IPS-18a (cell line): ENCODE measurements at regions not wholly inside any gene's neighbourhood (a gene's known extent, or its start where the extent isn't known, plus 50 kb on each side); places are given as distances from the start of the nearest gene placed in this dataset.
"Not testable (repeated sequence)": the region's sequence is repeated elsewhere in the genome, so short reads cannot be mapped to it uniquely, and the experiment has no call there.

Source experiments
- H3K27ac ChIP-seq: one replicate; pipeline ENCODE4 v1.5.1; 2013; ENCODE audit warnings: low read length
- H3K27me3 ChIP-seq: one replicate; pipeline ENCODE4 v1.6.1; 2013; ENCODE audit warnings: mild to moderate bottlenecking, low read length; ENCODE audit not compliant: control insufficient read depth, insufficient read depth
- H3K36me3 ChIP-seq: one replicate; pipeline ENCODE4 v1.6.1; 2013; ENCODE audit warnings: low read depth, low read length; ENCODE audit not compliant: control insufficient read depth
- H3K4me1 ChIP-seq: one replicate; pipeline ENCODE4 v1.6.1; 2013; ENCODE audit warnings: low read depth, low read length; ENCODE audit not compliant: control insufficient read depth
- H3K4me3 ChIP-seq: one replicate; pipeline ENCODE4 v1.5.1; 2013; ENCODE audit warnings: low read length
- H3K9ac ChIP-seq: one replicate; pipeline ENCODE4 v1.6.1; 2013; ENCODE audit warnings: mild to moderate bottlenecking, low read length, moderate library complexity
- H3K9me3 ChIP-seq: one replicate; pipeline ENCODE4 v1.6.1; 2013; ENCODE audit warnings: low read depth, low read length; ENCODE audit not compliant: control insufficient read depth

- Histone ChIP-seq H3K9ac (no peak overlapping the region), H3K4me3 (no peak overlapping the region), H3K36me3 (no peaks in the 10 kb centered on the region), H3K27ac (no peak overlapping the region), H3K27me3 (no peaks in the 10 kb centered on the region), H3K4me1 (no peaks in the 10 kb centered on the region), H3K9me3 (no peaks in the 10 kb centered on the region)
Observed at GRCh38 chr5:104598285-104598684, 1035.7 kb upstream of the NUDT12 start.

GRCh38 chr5:104594850-104595249 lies 1032.3 kb upstream of the NUDT12 start:
- H3K9me3 ChIP-seq, result no peaks in the 10 kb centered on the region
- no peaks in the 10 kb centered on the region for H3K27me3 ChIP-seq
- H3K4me1 ChIP-seq, result no peaks in the 10 kb centered on the region
- no peak overlapping the region for H3K27ac ChIP-seq
- no peak overlapping the region for H3K9ac ChIP-seq
- H3K4me3 ChIP-seq, result no peak overlapping the region
- H3K36me3 ChIP-seq, result no peaks in the 10 kb centered on the region

GRCh38 chr5:104576677-104577076 lies 1014.1 kb upstream of the NUDT12 start:
- H3K9me3 ChIP-seq, result no peaks in the 10 kb centered on the region
- H3K36me3 ChIP-seq, result no peaks in the 10 kb centered on the region
- H3K4me1 ChIP-seq, result no peaks in the 10 kb centered on the region
- no peak overlapping the region for H3K4me3 ChIP-seq
- no peak overlapping the region for H3K27ac ChIP-seq
- H3K27me3 ChIP-seq, result no peaks in the 10 kb centered on the region
- H3K9ac ChIP-seq, result no peak overlapping the region

DNA sequence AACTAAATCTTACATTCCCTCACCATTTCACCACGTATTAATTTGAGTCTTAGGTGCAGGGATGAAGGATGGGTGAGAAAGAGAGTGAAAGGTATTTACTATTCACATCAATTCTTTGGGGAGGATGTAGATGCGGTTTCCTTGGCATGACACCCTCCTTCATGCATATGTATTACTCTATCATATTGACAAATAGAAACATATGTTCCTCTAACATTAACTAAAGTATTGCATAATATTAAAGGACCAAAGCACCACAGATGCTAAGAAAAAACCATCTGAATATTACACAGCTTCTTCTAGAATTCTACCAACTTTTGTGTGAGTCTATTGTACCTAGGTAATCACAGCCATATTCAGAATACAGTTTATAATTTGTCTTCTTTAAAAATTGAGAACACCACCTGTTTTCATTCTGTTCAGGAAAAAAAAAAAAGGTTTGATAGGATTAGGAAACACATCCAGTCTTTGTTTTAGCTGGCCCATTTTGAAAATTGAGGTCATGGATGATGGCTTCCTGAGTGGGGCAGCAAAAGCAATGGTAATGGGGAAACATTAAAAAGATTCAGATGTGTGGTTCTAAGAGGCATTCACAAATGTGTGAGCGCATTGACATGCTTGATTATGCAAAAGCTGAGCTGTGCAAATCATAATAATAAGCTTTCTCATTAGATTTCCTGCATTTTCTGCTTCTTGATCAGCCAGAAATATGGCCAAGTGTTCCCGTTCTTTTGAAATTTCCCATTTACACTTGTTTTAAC lies 1011.5 kb upstream of the NUDT12 start:
- H3K9me3 ChIP-seq, result no peaks in the 10 kb centered on the region
- no peak overlapping the region for H3K4me3 ChIP-seq
- no peaks in the 10 kb centered on the region for H3K36me3 ChIP-seq
- H3K4me1 ChIP-seq, result no peaks in the 10 kb centered on the region
- H3K27ac ChIP-seq, result no peak overlapping the region
- no peak overlapping the region for H3K9ac ChIP-seq
- H3K27me3 ChIP-seq, result no peaks in the 10 kb centered on the region

DNA sequence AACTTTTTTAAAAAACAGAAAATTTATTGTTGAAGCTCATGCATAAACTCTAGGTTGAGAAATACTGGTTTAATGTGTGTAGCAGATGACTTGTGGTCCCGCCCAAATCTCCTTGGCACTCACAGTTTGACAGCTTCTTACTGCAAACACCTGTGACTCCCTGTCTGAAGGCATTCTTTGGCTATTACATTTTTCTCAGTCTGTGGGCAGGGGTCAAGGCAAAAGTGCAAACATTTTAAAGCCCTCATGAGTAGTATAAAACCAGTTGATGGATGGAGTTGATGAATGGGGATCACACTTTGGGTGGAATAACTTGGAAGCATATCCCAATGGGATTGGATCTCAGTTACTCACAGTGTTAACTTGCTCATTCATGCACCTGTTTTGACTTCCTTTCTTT lies 1007.0 kb upstream of the NUDT12 start:
- H3K4me1 ChIP-seq, result no peaks in the 10 kb centered on the region
- H3K27ac ChIP-seq, result no peak overlapping the region
- no peaks in the 10 kb centered on the region for H3K36me3 ChIP-seq
- H3K4me3 ChIP-seq, result no peak overlapping the region
- H3K9ac ChIP-seq, result no peak overlapping the region
- no peaks in the 10 kb centered on the region for H3K9me3 ChIP-seq
- no peaks in the 10 kb centered on the region for H3K27me3 ChIP-seq

- Histone ChIP-seq H3K9ac (no peak overlapping the region), H3K4me1 (no peaks in the 10 kb centered on the region), H3K27me3 (no peaks in the 10 kb centered on the region), H3K9me3 (no peaks in the 10 kb centered on the region), H3K4me3 (no peak overlapping the region), H3K36me3 (no peaks in the 10 kb centered on the region), H3K27ac (no peak overlapping the region)
Observed at GRCh38 chr5:104564530-104564929, 1001.9 kb upstream of the NUDT12 start.

DNA sequence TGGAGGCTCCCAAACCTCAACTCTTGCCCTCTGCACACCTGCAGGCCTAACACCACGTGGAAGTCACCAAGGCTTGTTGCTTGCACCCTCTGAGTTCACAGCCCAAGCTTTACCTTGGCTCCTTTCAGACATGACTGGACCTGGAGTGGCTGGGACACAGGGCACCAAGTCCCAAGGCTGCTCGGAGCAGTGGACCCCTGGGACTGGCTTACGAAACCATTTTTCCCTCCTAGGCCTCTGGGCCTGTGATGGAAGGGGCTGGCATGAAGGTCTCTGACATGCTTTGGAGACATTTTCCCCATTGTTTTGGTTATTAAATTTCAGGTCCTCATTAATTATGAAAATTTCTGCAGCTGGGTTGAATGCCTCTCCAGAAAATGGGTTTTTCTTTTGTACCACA lies 994.4 kb upstream of the NUDT12 start:
- Histone ChIP-seq H3K27me3 (no peaks in the 10 kb centered on the region), H3K4me3 (no peak overlapping the region), H3K9ac (no peak overlapping the region), H3K27ac (no peak overlapping the region), H3K4me1 (no peaks in the 10 kb centered on the region), H3K36me3 (no peaks in the 10 kb centered on the region), H3K9me3 (peaks cover 13% of the 10 kb centered on the region)

DNA sequence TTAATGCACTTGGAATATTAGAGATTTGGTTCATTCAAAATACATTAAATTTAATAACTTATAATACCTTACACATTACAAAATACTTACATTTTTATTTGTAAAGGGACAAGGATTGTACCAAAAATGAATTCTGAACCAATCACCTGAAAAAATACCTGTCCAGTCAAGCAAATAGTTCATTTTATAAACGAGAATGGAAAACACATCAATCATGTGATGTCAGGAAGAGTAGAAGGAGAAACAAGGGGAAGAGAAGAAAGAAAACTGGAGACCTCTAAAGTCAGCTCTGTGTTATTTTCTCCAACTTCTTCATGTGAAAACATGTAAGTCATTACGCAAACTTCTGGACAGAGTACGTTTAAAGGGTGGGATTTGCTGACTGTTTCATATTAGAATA lies 989.0 kb upstream of the NUDT12 start:
- peaks cover under 1% of the 10 kb centered on the region for H3K9me3 ChIP-seq
- H3K9ac ChIP-seq, result no peak overlapping the region
- no peak overlapping the region for H3K4me3 ChIP-seq
- no peaks in the 10 kb centered on the region for H3K4me1 ChIP-seq
- H3K27ac ChIP-seq, result no peak overlapping the region
- H3K27me3 ChIP-seq, result no peaks in the 10 kb centered on the region
- H3K36me3 ChIP-seq, result no peaks in the 10 kb centered on the region

- H3K27me3 ChIP-seq, H3K4me3 ChIP-seq, H3K9me3 ChIP-seq, H3K9ac ChIP-seq, H3K4me1 ChIP-seq, H3K27ac ChIP-seq, H3K36me3 ChIP-seq: not testable (repeated sequence)
Observed at GRCh38 chr5:104546871-104547270, 984.3 kb upstream of the NUDT12 start.

DNA sequence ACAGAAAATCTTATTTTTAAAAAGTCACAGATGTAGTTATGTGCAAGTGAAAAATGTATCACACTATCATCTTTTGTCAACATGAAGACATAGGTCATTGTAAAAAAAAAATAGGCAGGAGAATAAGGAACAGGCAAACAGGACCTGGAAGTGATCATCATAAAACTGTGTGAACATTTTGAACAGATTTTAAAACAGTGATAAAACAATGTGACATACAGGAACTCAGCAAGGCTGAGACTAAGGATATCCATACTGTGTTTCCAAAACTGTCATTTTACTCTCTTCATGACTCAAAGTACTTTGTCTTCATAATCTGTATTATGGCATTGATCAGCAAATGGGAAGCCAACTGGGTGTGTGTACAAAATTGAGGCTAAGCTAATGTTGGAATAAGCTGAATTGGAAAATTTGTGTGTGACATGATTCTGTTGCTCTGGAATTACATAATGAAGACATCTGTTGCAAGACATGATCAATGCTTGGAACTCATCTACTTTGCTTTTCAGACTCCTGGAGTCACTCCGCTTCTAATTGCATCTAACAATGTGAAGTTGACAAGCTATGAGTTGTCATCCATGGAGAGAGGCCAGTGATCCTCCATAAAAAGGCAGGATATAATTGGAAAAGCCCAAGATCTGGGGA lies 978.7 kb upstream of the NUDT12 start:
- Histone ChIP-seq H3K9ac (no peak overlapping the region), H3K9me3 (no peaks in the 10 kb centered on the region), H3K36me3 (no peaks in the 10 kb centered on the region), H3K4me1 (no peaks in the 10 kb centered on the region), H3K27me3 (no peaks in the 10 kb centered on the region), H3K27ac (no peak overlapping the region), H3K4me3 (no peak overlapping the region)

GRCh38 chr5:104540448-104540847 lies 977.9 kb upstream of the NUDT12 start:
- Histone ChIP-seq H3K9ac (no peak overlapping the region), H3K36me3 (no peaks in the 10 kb centered on the region), H3K9me3 (no peaks in the 10 kb centered on the region), H3K27ac (no peak overlapping the region), H3K4me1 (peaks cover 5% of the 10 kb centered on the region), H3K4me3 (no peak overlapping the region), H3K27me3 (no peaks in the 10 kb centered on the region)
